ENCODE measurements at regions not wholly inside any gene's neighbourhood (a gene's known extent, or its start where the extent isn't known, plus 50 kb on each side); places are given as distances from the start of the nearest gene placed in this dataset.

GRCh38 chr21:43301409-43302061 lies 125.4 kb downstream of the SIK1 start:
- no peak for DNase-seq

GRCh38 chr21:43300496-43301408 lies 126.2 kb downstream of the SIK1 start:
- no peak for DNase-seq

- no peak for DNase-seq
These were observed 127.3 kb downstream of the SIK1 start for GRCh38 chr21:43299441-43300277.

GRCh38 chr21:43298546-43299440 lies 128.1 kb downstream of the SIK1 start:
- DNase-seq: no peak

GRCh38 chr21:43297989-43298388 lies 128.9 kb downstream of the SIK1 start:
- no peak for DNase-seq

GRCh38 chr21:43297391-43297981 lies 128.7 kb downstream of the CRYAA start:
- no peak for DNase-seq

- no peak for DNase-seq
These were observed 126.5 kb downstream of the CRYAA start for GRCh38 chr21:43295066-43295958.

GRCh38 chr21:43294194-43294902 lies 125.5 kb downstream of the CRYAA start:
- DNase-seq: no peak

- no peak for DNase-seq
These were observed 124.0 kb downstream of the CRYAA start for GRCh38 chr21:43292866-43293142.

- no peak for DNase-seq
These were observed 123.4 kb downstream of the CRYAA start for GRCh38 chr21:43292041-43292865.

- no peak for DNase-seq
These were observed 122.6 kb downstream of the CRYAA start for GRCh38 chr21:43291347-43291950.

- peak; percentile 41 for DNase-seq
These were observed 121.9 kb downstream of the CRYAA start for GRCh38 chr21:43290421-43291346.

- DNase-seq: no peak
These were observed 121.2 kb downstream of the CRYAA start for GRCh38 chr21:43289966-43290365.

GRCh38 chr21:43289442-43289841 lies 120.6 kb downstream of the CRYAA start:
- no peak for DNase-seq

- peak; percentile 25 for DNase-seq
These were observed 119.3 kb downstream of the CRYAA start for GRCh38 chr21:43287795-43288755.

GRCh38 chr21:43287111-43287760 lies 118.4 kb downstream of the CRYAA start:
- DNase-seq: peak; percentile 8

All from NCI-H748 treated with DMSO at 0.1 percent for 48 hours (cell line).